ENCODE measurements at regions not wholly inside any gene's neighbourhood (a gene's known extent, or its start where the extent isn't known, plus 50 kb on each side); places are given as distances from the start of the nearest gene placed in this dataset.

- no peak for DNase-seq (ENCODE audit: low read depth, low spot score)
These were observed 561.9 kb upstream of the GHITM start for GRCh38 chr10:83577421-83577820.

- no peak for DNase-seq (ENCODE audit: low read depth, low spot score)
These were observed 558.8 kb upstream of the GHITM start for GRCh38 chr10:83580373-83581012.

GRCh38 chr10:83582407-83583095 is 556.8 kb upstream of the GHITM start:
- no peak for DNase-seq (ENCODE audit: low read depth, low spot score)

- no peak for DNase-seq (ENCODE audit: low read depth, low spot score)
These were observed 553.6 kb upstream of the GHITM start for GRCh38 chr10:83585686-83586085.

DNA sequence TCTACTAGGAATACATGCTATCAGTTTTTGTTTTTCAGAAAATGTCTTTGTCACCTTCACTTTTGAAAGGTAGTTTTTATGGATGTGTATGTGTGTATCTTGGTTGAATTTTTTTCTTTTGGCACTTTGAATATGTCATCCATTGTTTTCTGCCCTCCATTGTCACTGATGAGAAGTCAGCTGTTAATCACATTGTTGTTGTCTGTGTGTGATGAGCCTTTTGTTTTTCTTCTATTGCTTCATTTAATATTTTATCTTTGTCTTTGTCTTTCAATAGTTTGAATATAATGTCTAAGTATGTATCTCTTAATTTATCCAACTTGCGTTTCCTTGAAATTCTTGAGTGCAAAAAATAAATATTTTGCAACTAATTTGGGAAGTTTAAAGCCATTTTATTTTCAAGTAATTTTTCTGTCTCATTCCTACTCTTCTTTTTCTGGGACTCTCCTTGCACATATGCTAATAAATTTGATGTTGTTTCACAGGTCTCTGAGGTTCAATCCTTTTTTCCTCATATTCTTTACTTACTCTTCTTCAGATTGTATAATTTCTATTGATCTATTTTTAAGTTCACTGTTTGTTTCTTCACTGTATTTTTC is 546.9 kb upstream of the GHITM start:
- DNase-seq (ENCODE audit: low read depth, low spot score): no peak

DNA sequence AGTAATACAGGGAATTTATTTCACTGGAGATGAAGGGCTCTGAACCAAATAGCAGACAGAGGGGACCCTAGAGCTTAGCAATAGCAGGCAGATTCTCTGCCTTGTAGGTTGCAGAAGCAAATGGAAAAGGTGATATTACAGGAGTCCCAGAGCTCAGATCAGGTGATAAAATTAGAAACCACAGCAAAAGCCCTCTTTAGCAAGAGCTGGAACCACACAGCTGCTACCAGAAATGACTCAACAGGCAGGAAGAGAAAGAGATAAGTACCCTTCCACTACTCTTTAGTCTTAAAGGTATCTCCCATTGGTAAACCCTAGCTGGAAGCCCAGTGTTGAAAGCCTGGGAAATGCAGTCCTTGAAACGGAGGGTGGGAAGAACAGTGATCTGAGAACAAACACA is 535.6 kb upstream of the GHITM start:
- no peak for DNase-seq (ENCODE audit: low read depth, low spot score)

- DNase-seq (ENCODE audit: low read depth, low spot score): no peak
These were observed 533.3 kb upstream of the GHITM start for GRCh38 chr10:83605783-83606630.

DNA sequence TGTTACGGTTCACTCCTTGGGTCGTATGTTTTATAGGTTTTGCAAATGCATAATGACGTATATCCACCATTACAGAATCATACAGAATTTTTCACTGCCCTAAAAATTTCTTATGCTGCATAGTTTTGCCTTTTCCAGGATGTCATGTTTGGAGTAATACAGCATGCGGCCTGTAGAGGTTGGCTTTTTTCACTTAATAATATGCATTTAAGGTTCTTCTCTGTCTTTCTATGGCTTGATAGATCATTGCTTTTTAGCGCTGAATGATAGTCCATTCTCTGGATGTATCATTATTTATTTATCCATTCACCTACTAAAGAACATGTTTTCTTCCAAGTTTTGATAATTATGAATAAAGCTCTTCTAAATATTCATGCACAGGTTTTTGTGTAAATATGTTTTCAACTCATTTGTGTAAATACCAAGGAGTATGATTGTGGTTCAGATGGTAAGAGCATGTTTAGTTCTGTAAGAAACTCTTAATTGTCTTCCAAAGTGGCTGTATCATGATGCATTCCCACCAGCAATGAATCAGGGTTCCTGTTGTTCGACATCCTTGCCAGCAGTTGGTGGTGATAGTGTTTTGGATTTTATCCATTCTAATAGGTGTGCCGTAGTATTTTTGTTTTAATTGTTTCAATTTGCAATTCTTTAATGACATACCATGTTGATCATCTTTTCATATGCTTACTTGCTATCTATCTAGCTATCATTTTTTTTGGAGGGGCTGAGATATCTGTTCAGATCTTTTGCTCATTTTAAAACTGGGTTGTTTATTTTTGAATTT is 531.2 kb upstream of the GHITM start:
- DNase-seq (ENCODE audit: low read depth, low spot score): no peak

DNA sequence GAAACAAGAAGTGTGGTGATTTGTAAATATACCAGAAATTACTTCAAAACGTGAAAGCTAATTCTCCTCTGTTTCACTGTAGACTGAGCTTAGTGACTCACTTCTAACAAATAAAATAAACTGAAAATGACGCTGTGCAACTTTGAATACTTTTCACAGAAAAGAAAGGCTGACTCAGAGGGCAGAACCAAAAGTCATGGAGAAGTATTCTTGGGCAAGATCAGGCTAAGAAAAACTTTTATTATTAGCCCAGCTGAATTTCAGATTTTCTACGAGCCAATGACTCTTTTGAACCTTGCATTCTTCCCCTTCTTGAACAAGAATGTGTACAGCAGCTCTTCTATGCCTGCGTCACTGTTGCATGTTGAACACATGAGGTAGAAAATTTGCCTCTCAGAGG is 527.3 kb upstream of the GHITM start:
- DNase-seq (ENCODE audit: low read depth, low spot score): no peak

- no peak for DNase-seq (ENCODE audit: low read depth, low spot score)
These were observed 526.6 kb upstream of the GHITM start for GRCh38 chr10:83612746-83613145.

DNA sequence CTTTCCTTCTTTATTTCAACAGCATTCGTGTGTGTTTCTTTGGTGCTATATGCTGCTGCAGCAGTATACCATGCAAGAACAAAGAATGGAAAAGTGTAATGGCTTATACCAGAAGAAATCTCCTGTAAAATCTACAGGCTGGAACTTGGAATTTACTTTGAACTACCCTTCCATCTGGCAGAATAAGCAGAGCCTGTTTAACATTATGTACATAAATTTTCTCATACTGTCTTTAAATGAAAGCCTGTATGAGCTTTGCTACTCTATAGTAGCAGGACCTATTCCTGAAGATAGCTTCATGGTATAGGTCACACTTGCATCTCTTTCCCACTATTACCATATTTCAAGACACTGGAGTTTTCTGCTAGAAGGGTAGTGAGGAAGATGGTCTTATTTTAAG is 522.1 kb upstream of the GHITM start:
- DNase-seq (ENCODE audit: low read depth, low spot score): no peak

DNA sequence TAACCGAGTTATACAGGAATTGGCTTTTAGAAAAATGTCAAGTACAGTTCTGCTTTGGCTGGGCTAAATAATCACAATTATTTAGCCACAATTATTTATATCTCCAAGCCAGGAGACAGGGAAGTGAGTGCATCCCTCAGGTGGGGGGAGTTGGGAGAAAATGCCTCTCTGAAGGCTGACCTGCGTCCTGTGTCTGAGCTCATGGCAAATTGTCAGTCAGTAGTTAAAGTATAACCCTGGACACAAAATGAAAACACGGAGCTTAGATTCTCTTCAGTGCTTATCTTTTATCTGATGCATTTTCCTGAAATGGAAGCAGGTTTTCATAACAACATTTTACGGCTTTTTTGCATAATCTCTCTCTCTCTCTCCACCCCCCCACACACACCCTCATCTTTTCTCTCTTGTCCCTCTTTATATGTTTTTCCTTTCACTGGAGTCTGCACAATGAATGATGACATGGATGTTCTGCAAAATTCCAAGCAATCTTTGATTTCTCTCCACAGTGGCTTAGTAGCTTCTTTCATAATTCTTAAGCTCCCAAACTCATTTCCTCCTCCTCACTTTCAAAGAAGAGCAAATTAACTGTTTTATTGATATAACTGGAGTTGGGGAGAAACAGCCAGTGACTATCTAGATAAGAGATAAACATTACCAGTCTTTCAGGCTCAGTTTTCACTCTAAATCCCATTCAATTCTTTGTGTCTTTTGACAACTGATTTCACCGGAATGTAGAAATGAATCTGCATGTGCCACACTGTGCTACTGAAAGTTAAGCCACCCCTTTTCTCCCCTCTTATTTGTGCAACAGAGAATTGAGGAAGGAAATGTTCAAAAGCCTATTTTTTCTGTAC is 521.4 kb upstream of the GHITM start:
- no peak for DNase-seq (ENCODE audit: low read depth, low spot score)

DNA sequence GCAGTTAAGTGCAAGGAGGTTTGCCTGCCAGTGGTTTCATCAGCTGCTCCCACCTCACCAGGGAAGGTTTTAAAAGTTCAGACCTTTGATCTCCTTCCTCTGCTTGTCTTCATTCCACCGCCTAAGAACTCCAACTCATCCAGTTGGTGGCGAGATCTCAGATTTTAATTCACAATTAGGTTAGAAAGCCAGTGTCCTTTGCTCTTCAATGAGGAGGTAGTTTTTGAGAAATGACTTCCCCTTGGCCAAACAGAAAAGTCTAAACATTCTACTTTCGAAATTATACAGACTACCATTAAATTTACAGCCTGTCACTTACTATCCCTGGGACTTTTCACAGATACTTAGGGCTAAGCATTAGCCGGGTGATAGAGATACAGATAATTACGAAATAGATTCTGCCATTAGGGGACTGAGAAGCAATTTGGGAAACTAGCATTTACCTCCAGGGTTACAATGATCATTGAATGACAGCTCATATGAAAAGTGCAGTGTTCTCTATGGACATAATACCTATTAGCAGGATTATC is 513.4 kb upstream of the GHITM start:
- DNase-seq (ENCODE audit: low read depth, low spot score): no peak

DNA sequence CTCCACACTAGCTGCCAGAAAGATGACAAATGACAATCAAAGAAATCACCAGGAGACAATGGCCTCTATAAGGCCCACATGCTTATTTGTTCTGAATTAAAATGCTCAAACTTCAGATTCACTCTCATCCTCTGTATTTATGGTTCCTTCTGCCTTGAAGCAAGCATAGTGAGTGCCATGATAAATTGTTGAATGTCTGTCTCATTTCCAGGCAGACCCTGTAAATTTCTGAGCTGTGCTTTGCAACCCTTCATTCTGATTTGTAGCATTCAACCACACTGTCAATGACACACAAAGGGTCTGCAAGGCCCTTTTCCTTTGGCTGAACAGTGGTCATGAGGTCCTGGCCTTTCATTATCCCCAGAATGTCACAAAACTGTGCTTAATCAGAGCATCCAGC is 506.6 kb upstream of the GHITM start:
- no peak for DNase-seq (ENCODE audit: low read depth, low spot score)

- no peak for DNase-seq (ENCODE audit: low read depth, low spot score)
These were observed 505.8 kb upstream of the GHITM start for GRCh38 chr10:83633547-83633946.

DNA sequence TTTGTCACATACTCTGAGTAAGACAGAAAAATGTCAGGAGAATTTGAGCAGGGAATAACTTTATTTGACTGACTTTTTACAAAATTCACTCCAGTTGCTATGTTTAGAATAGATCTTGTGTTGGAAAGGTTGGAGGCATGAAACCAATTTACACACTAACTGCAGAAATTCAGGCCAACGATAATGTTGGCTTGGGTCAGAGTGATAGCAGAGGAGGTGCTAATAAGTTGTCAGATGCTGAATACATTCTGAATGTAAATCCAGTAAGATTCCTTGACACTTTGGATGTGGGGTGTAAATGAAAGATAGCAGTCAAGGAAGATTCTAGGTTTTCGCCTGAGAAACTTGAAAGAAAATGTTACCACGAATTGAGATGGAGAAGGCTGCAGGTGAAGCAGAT is 502.5 kb upstream of the GHITM start:
- DNase-seq (ENCODE audit: low read depth, low spot score): no peak

GRCh38 chr10:83647526-83647925 is 491.8 kb upstream of the GHITM start:
- DNase-seq (ENCODE audit: low read depth, low spot score): no peak

DNA sequence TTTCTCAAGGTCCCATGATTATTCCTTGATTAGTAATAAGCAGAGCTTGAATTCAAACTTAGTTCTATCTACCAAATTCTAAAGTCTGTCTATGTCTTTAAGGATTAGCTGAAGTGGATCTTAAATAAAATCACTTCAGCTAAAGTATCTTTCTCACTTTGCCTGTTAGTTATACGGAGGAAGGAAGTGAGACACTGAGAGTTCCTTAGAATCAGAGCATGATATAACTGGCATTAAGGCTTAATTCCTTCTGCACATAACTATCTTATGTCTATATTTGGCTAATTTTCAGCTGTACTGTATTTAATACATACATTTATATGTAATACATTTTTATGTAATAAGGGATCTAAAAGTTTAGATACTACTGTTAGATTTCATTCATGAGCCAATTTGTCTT is 491.1 kb upstream of the GHITM start:
- no peak for DNase-seq (ENCODE audit: low read depth, low spot score)

DNA sequence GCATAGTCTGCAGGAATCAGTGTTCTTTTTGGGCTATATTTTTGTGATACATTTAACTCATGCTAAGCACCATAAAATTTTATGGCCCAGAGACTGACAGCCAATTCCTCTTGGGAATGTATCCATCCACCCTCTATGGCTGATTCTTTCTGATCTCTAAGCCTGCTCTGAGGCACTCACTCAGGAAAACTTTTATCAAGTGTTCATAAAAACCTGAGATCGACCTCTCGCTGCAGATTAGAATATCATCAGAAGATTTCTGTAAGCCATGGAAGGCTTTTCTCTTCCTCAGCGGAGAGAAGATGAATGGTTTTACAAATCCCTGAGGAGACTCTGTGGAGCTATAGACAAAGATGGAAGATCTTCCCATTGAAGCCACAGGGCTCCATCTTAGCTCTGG is 489.8 kb upstream of the GHITM start:
- no peak for DNase-seq (ENCODE audit: low read depth, low spot score)

DNA sequence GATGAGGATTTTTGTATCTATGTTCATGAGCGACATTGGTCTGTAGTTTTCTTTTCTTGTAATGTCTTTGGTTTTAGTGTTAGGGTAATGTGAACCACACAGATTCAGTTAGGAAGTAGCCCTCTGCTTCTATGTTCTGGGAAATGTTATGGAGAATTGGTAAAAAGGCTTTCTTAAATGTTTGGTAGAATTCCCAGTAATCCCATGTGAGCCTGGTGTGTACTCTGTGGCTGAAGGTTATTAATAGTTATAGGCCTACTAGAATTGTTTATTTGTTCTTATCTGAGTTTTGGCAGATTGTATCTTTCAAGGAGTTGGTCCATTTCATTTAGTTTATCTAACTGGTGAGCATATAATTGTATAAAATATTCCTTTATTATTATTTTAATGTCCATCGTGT is 484.6 kb upstream of the GHITM start:
- no peak for DNase-seq (ENCODE audit: low read depth, low spot score)
